Testis (tissue), 2 donors: ENCODE measurements at regions not wholly inside any gene's neighbourhood (a gene's known extent, or its start where the extent isn't known, plus 50 kb on each side); places are given as distances from the start of the nearest gene placed in this dataset.

ENCODE experiments used
- DNase-seq: peaks from one replicate; pipeline ENCODE4 v3.0.0-alpha.2; 2019
- H3K27ac ChIP-seq, 2 donors: fragments of 200-600 bp; sonication (generic); one replicate each; pipeline ENCODE4 v1.5.1; 2019
- H3K27me3 ChIP-seq: fragments of 200-600 bp; sonication (generic); one replicate; pipeline ENCODE4 v1.5.1; 2019
- H3K36me3 ChIP-seq: fragments of 200-600 bp; sonication (generic); one replicate; pipeline ENCODE4 v1.5.1; 2017; ENCODE audit warnings: low read depth; ENCODE audit errors: missing control alignments
- H3K4me1 ChIP-seq: fragments of 200-600 bp; sonication (generic); one replicate; pipeline ENCODE4 v1.5.1; 2019
- H3K4me3 ChIP-seq, 2 donors: fragments of 200-600 bp; sonication (generic); one replicate each; pipeline ENCODE4 v1.5.1; 2017 to 2019
- H3K9me3 ChIP-seq: fragments of 200-600 bp; sonication (generic); one replicate; pipeline ENCODE4 v1.5.1; 2017
- POLR2A ChIP-seq: fragments of 450-650 bp; IDR thresholded peaks from one replicate; pipeline ENCODE4 v1.6.1; 2017; ENCODE audit warnings: antibody characterized with exemption, mild to moderate bottlenecking, moderate library complexity
- WGBS, 2 donors: methylation state at CpG; one replicate each; pipeline ENCODE4 v1.1.5; 2018; 5-methylcytosine and 5-hydroxymethylcytosine counted together
- intact Hi-C: fragments of 100-400 bp; cut with DNase I; formaldehyde crosslinking; loops from one replicate; pipeline ENCODE4 v1.15.1; 2023; ENCODE audit warnings: low total_unique reads
- TF ChIP-seq, protein P1 (sequence below), 3 experiments: fragments of 450-650 bp in 2 of 3; fragments of 200-600 bp in 1 of 3; sonication (generic) in 1 of 3; IDR thresholded peaks; one replicate each; pipeline ENCODE4 v1.5.1; 2016 to 2019; ENCODE audit warnings: antibody characterized with exemption in 3 of 3, mild to moderate bottlenecking in 2 of 3, moderate library complexity in 1 of 3

DNA sequence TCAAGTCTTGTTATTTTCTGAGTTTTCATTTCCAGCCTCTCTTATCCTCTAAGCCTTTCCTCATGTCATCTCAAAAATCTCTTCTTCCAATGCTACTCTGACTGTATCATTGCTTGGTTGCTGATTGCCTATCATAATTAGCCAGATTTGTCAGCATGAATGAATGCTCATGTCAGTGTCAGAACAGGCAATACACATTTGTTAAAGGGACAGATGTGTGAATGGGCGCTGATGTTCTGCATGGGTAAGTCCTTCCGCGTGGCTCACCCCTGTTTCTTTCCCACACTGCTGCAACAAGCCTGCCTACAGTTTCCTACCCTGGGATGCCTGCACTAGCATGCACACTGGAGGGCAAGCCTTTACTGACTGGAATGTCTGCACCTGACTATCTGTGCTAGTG is 100.6 kb downstream of the RHOU start:
- no peaks in the 10 kb centered on the region for H3K9me3 ChIP-seq
- no peak for TF ChIP-seq POLR2A
- TF ChIP-seq, protein P1, sequence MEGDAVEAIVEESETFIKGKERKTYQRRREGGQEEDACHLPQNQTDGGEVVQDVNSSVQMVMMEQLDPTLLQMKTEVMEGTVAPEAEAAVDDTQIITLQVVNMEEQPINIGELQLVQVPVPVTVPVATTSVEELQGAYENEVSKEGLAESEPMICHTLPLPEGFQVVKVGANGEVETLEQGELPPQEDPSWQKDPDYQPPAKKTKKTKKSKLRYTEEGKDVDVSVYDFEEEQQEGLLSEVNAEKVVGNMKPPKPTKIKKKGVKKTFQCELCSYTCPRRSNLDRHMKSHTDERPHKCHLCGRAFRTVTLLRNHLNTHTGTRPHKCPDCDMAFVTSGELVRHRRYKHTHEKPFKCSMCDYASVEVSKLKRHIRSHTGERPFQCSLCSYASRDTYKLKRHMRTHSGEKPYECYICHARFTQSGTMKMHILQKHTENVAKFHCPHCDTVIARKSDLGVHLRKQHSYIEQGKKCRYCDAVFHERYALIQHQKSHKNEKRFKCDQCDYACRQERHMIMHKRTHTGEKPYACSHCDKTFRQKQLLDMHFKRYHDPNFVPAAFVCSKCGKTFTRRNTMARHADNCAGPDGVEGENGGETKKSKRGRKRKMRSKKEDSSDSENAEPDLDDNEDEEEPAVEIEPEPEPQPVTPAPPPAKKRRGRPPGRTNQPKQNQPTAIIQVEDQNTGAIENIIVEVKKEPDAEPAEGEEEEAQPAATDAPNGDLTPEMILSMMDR (IDR thresholded peaks at IDR 0.05), result no peak
- H3K4me3 ChIP-seq, result no peak overlapping the region
- H3K4me1 ChIP-seq, result no peaks in the 10 kb centered on the region
- intact Hi-C loops, result no loop called here
- no peak overlapping the region for H3K27ac ChIP-seq
- no peak for DNase-seq
- 89 to 92% methylated on average over 3 of the region's 3 CpGs for WGBS, 2 donors
- no peaks in the 10 kb centered on the region for H3K27me3 ChIP-seq
- no peaks in the 10 kb centered on the region for H3K36me3 ChIP-seq

- Histone ChIP-seq H3K9me3 (no peaks in the 10 kb centered on the region), H3K27me3 (no peaks in the 10 kb centered on the region), H3K36me3 (no peaks in the 10 kb centered on the region), H3K4me3 (no peak overlapping the region), H3K27ac (no peak overlapping the region), H3K4me1 (no peaks in the 10 kb centered on the region)
- DNase-seq, result no peak
- TF ChIP-seq POLR2A, result no peak
- TF ChIP-seq, protein P1 (IDR thresholded peaks at IDR 0.05), result no peak
- intact Hi-C loops, result no loop called here
- WGBS, 2 donors, result 63 to 79% methylated on average over 3 of the region's 3 CpGs
Observed at GRCh38 chr1:228836427-228836826, 101.1 kb downstream of the RHOU start.

GRCh38 chr1:228837032-228837431 is 101.8 kb downstream of the RHOU start:
- H3K36me3 ChIP-seq, result no peaks in the 10 kb centered on the region
- no peaks in the 10 kb centered on the region for H3K9me3 ChIP-seq
- DNase-seq, result no peak
- H3K4me1 ChIP-seq, result no peaks in the 10 kb centered on the region
- no peak overlapping the region for H3K4me3 ChIP-seq
- intact Hi-C loops, result no loop called here
- H3K27ac ChIP-seq, result no peak overlapping the region
- no peaks in the 10 kb centered on the region for H3K27me3 ChIP-seq
- TF ChIP-seq POLR2A, result no peak
- TF ChIP-seq, protein P1 (IDR thresholded peaks at IDR 0.05), result no peak
- WGBS, 2 donors, result 92 to 93% methylated on average over 8 of the region's 8 CpGs

DNA sequence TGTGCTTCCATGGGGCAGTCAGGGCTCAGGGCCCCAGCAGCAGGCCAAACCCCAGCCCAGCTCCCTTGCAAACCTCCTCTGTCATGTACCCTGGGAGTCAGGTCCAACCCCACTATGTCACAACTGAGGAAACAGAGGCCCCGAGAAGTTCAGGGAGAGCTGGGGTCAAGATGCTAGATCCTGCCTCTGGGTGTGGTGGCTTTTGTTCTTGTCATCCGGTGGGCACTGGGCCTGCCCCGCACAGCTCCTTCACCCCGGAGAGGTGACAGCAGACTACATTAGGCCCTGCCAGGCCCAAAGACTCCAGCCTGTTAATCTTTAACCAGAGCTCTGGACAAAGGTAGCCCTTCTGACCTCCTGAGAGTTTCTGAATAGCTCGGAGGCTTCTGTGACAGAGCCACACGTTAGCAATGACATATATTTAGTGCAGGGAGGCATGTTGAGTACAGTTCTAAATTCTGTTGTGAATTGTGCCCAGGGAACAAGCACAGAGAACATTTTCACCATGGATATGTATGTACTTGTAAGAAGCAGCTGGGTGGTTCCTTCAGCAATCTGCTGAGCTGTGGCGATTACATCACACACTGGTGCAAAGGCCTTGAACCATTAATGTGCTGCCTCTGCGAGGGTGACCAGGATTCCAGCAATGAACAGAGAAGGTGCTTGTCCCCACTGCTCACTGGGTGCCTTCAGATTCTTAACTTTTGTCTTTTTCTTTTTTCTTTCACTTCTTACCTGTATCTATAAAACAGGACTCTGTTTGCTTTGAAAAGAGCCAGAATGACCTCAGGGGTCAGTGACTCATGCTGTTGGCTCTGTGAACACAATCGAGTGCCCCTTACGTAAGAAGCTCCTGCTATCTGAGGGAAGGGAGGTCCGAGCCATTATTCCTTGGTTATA is 102.8 kb downstream of the RHOU start:
- WGBS, 2 donors, result 71 to 72% methylated on average over 9 to 11 of the region's 11 CpGs
- Histone ChIP-seq H3K9me3 (no peaks in the 10 kb centered on the region), H3K36me3 (no peaks in the 10 kb centered on the region), H3K27ac (peak overlapping the region in 1 of 2 donors; percentile 27), H3K4me1 (no peaks in the 10 kb centered on the region), H3K4me3 (no peak overlapping the region), H3K27me3 (no peaks in the 10 kb centered on the region)
- TF ChIP-seq POLR2A, result no peak
- TF ChIP-seq, protein P1 (IDR thresholded peaks at IDR 0.05), result no peak
- DNase-seq, result peak; percentile 60
- intact Hi-C loops, result no loop called here
